ENCODE measurements at regions not wholly inside any gene's neighbourhood (a gene's known extent, or its start where the extent isn't known, plus 50 kb on each side); places are given as distances from the start of the nearest gene placed in this dataset.

- TF ChIP-seq BHLHE40 (IDR thresholded peaks at IDR 0.05; ENCODE audit: borderline replicate concordance) = no peak
- no peak for TF ChIP-seq SUZ12 (IDR thresholded peaks at IDR 0.05)
- no peak for TF ChIP-seq SP1 (IDR thresholded peaks at IDR 0.05)
- TF ChIP-seq ELF4 (IDR thresholded peaks at IDR 0.05) = no peak
- no peak for TF ChIP-seq FOXK2 (IDR thresholded peaks at IDR 0.05)
- TF ChIP-seq CTBP1 (IDR thresholded peaks at IDR 0.05; ENCODE audit: borderline replicate concordance) = no peak
- no peak for TF ChIP-seq FOXA1 (IDR thresholded peaks at IDR 0.05)
- no peak for TF ChIP-seq ZNF384 (IDR thresholded peaks at IDR 0.05)
- TF ChIP-seq L3MBTL2 (conservative IDR thresholded peaks at IDR 0.05) = no peak
These were observed 92.3 kb downstream of the TUBA3C start for GRCh38 chr13:19089315-19089714.

Measured in HEK293T (cell line).